ENCODE measurements at regions not wholly inside any gene's neighbourhood (a gene's known extent, or its start where the extent isn't known, plus 50 kb on each side); places are given as distances from the start of the nearest gene placed in this dataset.
A peak's percentile ranks its signal among the peaks of the same experiment; 100 is the strongest.

- TF ChIP-seq POLR2A (IDR thresholded peaks at IDR 0.05) (no peak), CTCF (IDR thresholded peaks at IDR 0.05) (peak; percentile 37 to 61 (median 49))
Observed at GRCh38 chr1:96236156-96236739, 485.3 kb upstream of the PTBP2 start.

All from sigmoid colon (tissue), 3 donors.